GM23338 (cell line): ENCODE measurements at regions not wholly inside any gene's neighbourhood (a gene's known extent, or its start where the extent isn't known, plus 50 kb on each side); places are given as distances from the start of the nearest gene placed in this dataset.

Experiments
- CREB1 ChIP-seq: fragments of 250-450 bp; sonication (Bioruptor Pico); IDR thresholded peaks from 2 replicates; pipeline ENCODE4 v1.5.0; 2020; ENCODE audit warnings: low read depth, mild to moderate bottlenecking, moderate library complexity
- EZH2 ChIP-seq: fragments of 200-600 bp; sonication (generic); IDR thresholded peaks from one replicate; pipeline ENCODE4 v1.8.0; 2017; ENCODE audit warnings: antibody characterized with exemption, mild to moderate bottlenecking, low read depth; ENCODE audit not compliant: unreplicated experiment
- POLR2AphosphoS5 ChIP-seq: IDR thresholded peaks from 2 replicates; pipeline ENCODE4 v1.6.1; 2016; ENCODE audit warnings: antibody characterized with exemption, low read depth
- TF ChIP-seq, protein P1 (sequence below), 2 experiments: fragments of 200-600 bp in 1 of 2; sonication (generic) in 1 of 2; conservative IDR thresholded peaks; 2 replicates each; pipeline versions ENCODE4 v1.5.1 to v1.6.1; 2016 to 2017; ENCODE audit warnings: antibody characterized with exemption in 2 of 2, low read depth in 2 of 2, mild to moderate bottlenecking in 2 of 2, moderate library complexity in 1 of 2

DNA sequence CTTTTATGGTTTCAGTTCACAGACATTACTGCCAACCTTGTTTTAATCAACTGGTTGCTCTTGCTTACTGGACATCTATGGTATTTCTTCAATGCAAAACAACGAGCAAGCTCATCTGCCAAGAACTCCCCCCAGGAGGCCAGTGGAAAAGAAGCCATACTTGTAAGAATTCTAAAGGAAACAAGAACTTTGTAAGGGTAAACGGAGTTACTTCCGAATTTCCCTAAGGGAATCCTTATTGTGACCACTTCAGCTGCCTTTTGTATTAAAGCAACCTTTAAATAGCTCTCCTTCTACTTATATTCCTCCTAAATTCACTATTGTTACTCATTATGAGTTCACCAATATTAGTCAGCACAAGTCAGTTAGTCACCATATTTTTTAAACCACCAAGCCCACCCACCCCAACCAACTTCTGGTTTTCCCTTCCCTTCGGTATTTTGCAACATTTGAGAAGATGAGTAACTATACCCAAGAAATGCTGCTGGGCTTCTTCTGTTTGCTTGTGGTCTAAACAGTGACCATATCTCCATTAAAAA is 602.8 kb upstream of the DIPK2B start:
- TF ChIP-seq, protein P1, sequence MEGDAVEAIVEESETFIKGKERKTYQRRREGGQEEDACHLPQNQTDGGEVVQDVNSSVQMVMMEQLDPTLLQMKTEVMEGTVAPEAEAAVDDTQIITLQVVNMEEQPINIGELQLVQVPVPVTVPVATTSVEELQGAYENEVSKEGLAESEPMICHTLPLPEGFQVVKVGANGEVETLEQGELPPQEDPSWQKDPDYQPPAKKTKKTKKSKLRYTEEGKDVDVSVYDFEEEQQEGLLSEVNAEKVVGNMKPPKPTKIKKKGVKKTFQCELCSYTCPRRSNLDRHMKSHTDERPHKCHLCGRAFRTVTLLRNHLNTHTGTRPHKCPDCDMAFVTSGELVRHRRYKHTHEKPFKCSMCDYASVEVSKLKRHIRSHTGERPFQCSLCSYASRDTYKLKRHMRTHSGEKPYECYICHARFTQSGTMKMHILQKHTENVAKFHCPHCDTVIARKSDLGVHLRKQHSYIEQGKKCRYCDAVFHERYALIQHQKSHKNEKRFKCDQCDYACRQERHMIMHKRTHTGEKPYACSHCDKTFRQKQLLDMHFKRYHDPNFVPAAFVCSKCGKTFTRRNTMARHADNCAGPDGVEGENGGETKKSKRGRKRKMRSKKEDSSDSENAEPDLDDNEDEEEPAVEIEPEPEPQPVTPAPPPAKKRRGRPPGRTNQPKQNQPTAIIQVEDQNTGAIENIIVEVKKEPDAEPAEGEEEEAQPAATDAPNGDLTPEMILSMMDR (conservative IDR thresholded peaks at IDR 0.05; ENCODE audit: low read depth in 2 of 2): no peak
- TF ChIP-seq CREB1: no peak
- no peak for TF ChIP-seq POLR2AphosphoS5
- TF ChIP-seq EZH2: no peak
